Prostate gland (tissue), 2 donors: ENCODE measurements at regions not wholly inside any gene's neighbourhood (a gene's known extent, or its start where the extent isn't known, plus 50 kb on each side); places are given as distances from the start of the nearest gene placed in this dataset.

Source experiments
- DNase-seq: peaks from one replicate; pipeline ENCODE4 v3.0.0-alpha.2; 2019; ENCODE audit warnings: low spot score
- H3K27ac ChIP-seq, 2 donors: fragments of 200-600 bp; sonication (generic); 2 replicates each; pipeline ENCODE4 v1.5.1; 2017 to 2019
- H3K27me3 ChIP-seq: fragments of 200-600 bp; sonication (generic); replicated peaks from 2 replicates; pipeline ENCODE4 v1.5.1; 2019; ENCODE audit not compliant: insufficient read depth
- H3K36me3 ChIP-seq, 2 donors: fragments of 200-600 bp; sonication (generic); 1 replicate in 1 of 2; 2 replicates in 1 of 2; pipeline versions ENCODE4 v1.5.1 to v1.8.1; 2017 to 2019
- H3K4me1 ChIP-seq: fragments of 200-600 bp; sonication (generic); replicated peaks from 2 replicates; pipeline ENCODE4 v1.5.1; 2019
- H3K4me3 ChIP-seq, 2 donors: fragments of 200-600 bp; sonication (generic); 2 replicates each; pipeline ENCODE4 v1.5.1; 2017 to 2019
- H3K9me3 ChIP-seq: fragments of 200-600 bp; sonication (generic); 2 replicates; pipeline ENCODE4 v1.5.1; 2017
- CTCF ChIP-seq, 4 experiments: fragments of 200-600 bp in 2 of 4; fragments of 450-650 bp in 2 of 4; sonication (generic) in 2 of 4; IDR thresholded peaks; 1 replicate in 3 of 4; 2 replicates in 1 of 4; pipeline ENCODE4 v1.5.1; 2016 to 2019; ENCODE audit warnings: antibody characterized with exemption in 4 of 4, mild to moderate bottlenecking in 2 of 4, moderate library complexity in 2 of 4
- POLR2A ChIP-seq: fragments of 450-650 bp; IDR thresholded peaks from one replicate; pipeline ENCODE4 v1.6.1; 2016; ENCODE audit warnings: antibody characterized with exemption, mild to moderate bottlenecking
- POLR2AphosphoS5 ChIP-seq: sonication (generic); formaldehyde crosslinking; IDR thresholded peaks from one replicate; pipeline ENCODE4 v1.6.1; 2017; ENCODE audit warnings: antibody characterized with exemption
- WGBS: methylation state at CpG from one replicate; pipeline ENCODE4 v1.1.5; 2018; 5-methylcytosine and 5-hydroxymethylcytosine counted together
- intact Hi-C: fragments of 100-400 bp; cut with DNase I; formaldehyde crosslinking; loops from one replicate; pipeline ENCODE4 v1.14.2; 2022

- no peak overlapping the region for H3K27ac ChIP-seq
- H3K27me3 ChIP-seq: no peaks in the 10 kb centered on the region
- H3K4me3 ChIP-seq: no peak overlapping the region
- no peaks in the 10 kb centered on the region for H3K4me1 ChIP-seq
- no peak for TF ChIP-seq POLR2A
- no peak for TF ChIP-seq CTCF (IDR thresholded peaks at IDR 0.05)
- no peak for TF ChIP-seq POLR2AphosphoS5
- intact Hi-C loops: no loop called here
- DNase-seq: no peak
- no peaks in the 10 kb centered on the region for H3K9me3 ChIP-seq
- H3K36me3 ChIP-seq: no peaks in the 10 kb centered on the region
These were observed 606.5 kb upstream of the CAMK1G start for GRCh38 chr1:208977012-208977411.

- no peak for DNase-seq
- Histone ChIP-seq H3K36me3 (no peaks in the 10 kb centered on the region), H3K27ac (no peak overlapping the region), H3K4me3 (no peak overlapping the region), H3K27me3 (no peaks in the 10 kb centered on the region), H3K4me1 (no peaks in the 10 kb centered on the region), H3K9me3 (no peaks in the 10 kb centered on the region)
- WGBS: 88% methylated on average over 3 of the region's 3 CpGs
- intact Hi-C loops: no loop called here
- no peak for TF ChIP-seq POLR2A
- no peak for TF ChIP-seq POLR2AphosphoS5
- TF ChIP-seq CTCF (IDR thresholded peaks at IDR 0.05): no peak
These were observed 605.8 kb upstream of the CAMK1G start for GRCh38 chr1:208977638-208978256.

GRCh38 chr1:208979776-208980175, 603.7 kb upstream of the CAMK1G start:
- Histone ChIP-seq H3K4me1 (no peaks in the 10 kb centered on the region), H3K36me3 (no peaks in the 10 kb centered on the region), H3K27ac (no peak overlapping the region), H3K27me3 (no peaks in the 10 kb centered on the region), H3K4me3 (no peak overlapping the region), H3K9me3 (no peaks in the 10 kb centered on the region)
- no peak for TF ChIP-seq CTCF (IDR thresholded peaks at IDR 0.05)
- TF ChIP-seq POLR2AphosphoS5: no peak
- TF ChIP-seq POLR2A: no peak
- WGBS: 48% methylated on average over 1 of the region's 1 CpG
- no peak for DNase-seq
- intact Hi-C loops: no loop called here

- Histone ChIP-seq H3K27ac (no peak overlapping the region), H3K4me3 (no peak overlapping the region), H3K27me3 (no peaks in the 10 kb centered on the region), H3K36me3 (no peaks in the 10 kb centered on the region), H3K4me1 (no peaks in the 10 kb centered on the region), H3K9me3 (no peaks in the 10 kb centered on the region)
- intact Hi-C loops: no loop called here
- TF ChIP-seq CTCF (IDR thresholded peaks at IDR 0.05): no peak
- no peak for TF ChIP-seq POLR2AphosphoS5
- TF ChIP-seq POLR2A: no peak
- DNase-seq: no peak
- WGBS: 50% methylated on average over 1 of the region's 1 CpG
These were observed 602.9 kb upstream of the CAMK1G start for GRCh38 chr1:208980605-208981004.

- Histone ChIP-seq H3K27ac (no peak overlapping the region), H3K4me3 (no peak overlapping the region), H3K4me1 (no peaks in the 10 kb centered on the region), H3K36me3 (no peaks in the 10 kb centered on the region), H3K9me3 (no peaks in the 10 kb centered on the region), H3K27me3 (no peaks in the 10 kb centered on the region)
- 36% methylated on average over 1 of the region's 1 CpG for WGBS
- no peak for DNase-seq
- TF ChIP-seq POLR2AphosphoS5 (no peak), POLR2A (no peak), CTCF (IDR thresholded peaks at IDR 0.05) (no peak)
- intact Hi-C loops: no loop called here
These were observed 598.3 kb upstream of the CAMK1G start for GRCh38 chr1:208985231-208985630.
